Adipose tissue (tissue), 3 donors: ENCODE measurements at regions not wholly inside any gene's neighbourhood (a gene's known extent, or its start where the extent isn't known, plus 50 kb on each side); places are given as distances from the start of the nearest gene placed in this dataset.

ENCODE experiments used
- H3K27ac ChIP-seq: one replicate; pipeline ENCODE4 v1.5.1; 2013; ENCODE audit warnings: low read depth, low read length
- WGBS, 3 donors: extraction: QIAGEN DNeasy Blood & Tissue Kit; methylation state at CpG; one replicate each; pipeline ENCODE4 v1.1.7; 2013; 5-methylcytosine and 5-hydroxymethylcytosine counted together
- donor health status: healthy with polysubstance abuse.
- donor health status: Bipolar disorder and iron deficiency.
- donor health status: healthy.

DNA sequence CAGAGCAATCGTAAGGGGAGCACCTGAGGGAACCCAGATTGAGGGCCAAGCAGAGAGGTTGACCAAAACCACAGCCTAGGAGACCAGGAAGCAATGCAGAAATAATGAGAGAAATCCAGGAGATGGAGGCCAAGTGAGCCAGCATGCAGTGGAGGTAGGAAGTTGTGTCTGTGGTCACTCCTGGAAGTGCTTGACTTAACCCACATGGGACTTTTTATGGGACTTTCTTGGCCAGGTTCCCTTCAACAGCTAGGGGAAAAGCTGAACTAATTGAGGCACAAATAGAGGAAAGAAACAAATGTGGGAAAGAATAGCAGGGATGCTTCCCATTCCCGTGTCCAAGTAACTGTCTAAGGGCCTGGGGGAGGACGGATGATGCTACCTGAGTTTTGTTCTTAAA is 293.2 kb upstream of the CLINT1 start:
- WGBS, 3 donors = 78 to 94% (median 91%) methylated on average over 3 of the region's 3 CpGs

GRCh38 chr5:158147227-158147626 is 288.3 kb upstream of the CLINT1 start:
- WGBS, 3 donors = 80 to 94% (median 94%) methylated on average over 1 of the region's 1 CpG
- H3K27ac ChIP-seq = no peak overlapping the region

More for the DNA sequence above, 293.2 kb upstream of the CLINT1 start:
- H3K27ac ChIP-seq = no peak overlapping the region

DNA sequence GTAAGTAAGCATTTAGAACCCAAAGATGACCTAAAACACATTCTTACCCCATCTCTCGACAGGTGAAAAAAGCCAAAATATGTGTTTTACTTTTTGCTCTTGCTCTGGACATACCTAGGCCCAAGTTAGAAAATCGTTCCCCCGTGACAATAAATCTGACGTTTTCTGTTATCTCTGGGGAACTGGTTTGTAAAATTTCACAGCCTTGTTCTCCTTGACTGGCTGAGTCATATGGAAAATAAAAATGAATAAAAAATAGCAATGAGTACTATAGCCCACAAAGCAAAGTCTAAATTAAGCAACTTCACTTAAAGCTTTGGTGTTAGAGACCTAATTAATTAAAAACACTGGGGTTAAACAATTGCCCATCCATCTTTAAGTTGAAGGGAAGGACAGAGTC is 286.9 kb upstream of the CLINT1 start:
- H3K27ac ChIP-seq = no peak overlapping the region
- WGBS, 3 donors = 80 to 83% (median 83%) methylated on average over 4 of the region's 4 CpGs

DNA sequence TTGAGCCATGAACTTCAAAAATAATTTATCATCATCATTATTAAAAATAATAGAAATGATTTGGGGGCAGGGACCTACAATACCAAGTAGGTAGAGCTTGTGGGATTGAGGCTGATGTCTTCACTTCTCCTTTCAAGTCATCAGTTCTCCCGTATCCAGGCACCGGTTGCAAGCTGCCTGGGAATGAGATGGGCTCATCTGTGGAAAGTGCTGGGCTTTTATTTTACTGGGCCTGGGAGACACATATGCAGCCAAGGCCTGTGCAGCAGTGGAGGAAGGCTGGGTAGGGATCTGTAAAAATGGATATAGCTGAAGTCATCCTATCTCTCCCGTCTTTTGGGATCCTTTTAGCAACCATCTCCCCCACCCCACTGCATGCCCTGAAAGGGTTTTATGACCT is 284.1 kb upstream of the CLINT1 start:
- WGBS, 3 donors = 54 to 64% (median 61%) methylated on average over 3 of the region's 3 CpGs
- no peak overlapping the region for H3K27ac ChIP-seq

GRCh38 chr5:158142156-158142555 is 283.2 kb upstream of the CLINT1 start:
- H3K27ac ChIP-seq = no peak overlapping the region
- WGBS, 3 donors = 75 to 87% (median 78%) methylated on average over 3 of the region's 3 CpGs

DNA sequence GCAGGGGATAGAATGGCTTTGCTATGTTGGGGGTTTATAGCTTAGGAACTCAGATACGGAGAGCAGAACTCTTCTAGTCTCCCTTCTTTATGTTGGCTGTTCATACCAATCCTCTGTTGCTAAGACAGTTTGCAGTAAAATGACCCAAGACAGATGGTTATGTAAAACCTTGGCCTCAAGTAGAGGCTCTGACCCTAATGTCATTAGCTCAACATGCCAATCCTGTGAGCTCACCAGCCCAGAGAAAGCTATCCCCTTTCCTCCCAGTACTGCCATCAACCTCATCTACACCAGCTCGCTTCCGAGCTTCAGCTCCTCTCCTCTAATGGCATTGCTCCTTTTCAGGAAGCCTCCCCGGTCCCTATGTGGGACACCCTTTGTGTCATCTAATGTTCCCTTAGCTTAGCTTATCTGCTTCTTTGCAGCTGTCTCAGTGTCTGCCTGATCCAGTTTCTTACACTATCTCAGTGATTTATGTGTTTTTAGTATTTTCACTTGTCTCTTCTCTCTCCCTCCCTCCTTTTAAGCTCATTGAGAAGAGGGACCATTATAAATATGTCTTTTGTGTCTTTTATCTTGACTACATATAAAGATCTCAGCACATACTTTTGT is 281.3 kb upstream of the CLINT1 start:
- 61 to 80% (median 71%) methylated on average over 4 of the region's 4 CpGs for WGBS, 3 donors
- no peak overlapping the region for H3K27ac ChIP-seq

- WGBS, 3 donors = 71 to 84% (median 77%) methylated on average over 4 of the region's 4 CpGs
- no peak overlapping the region for H3K27ac ChIP-seq
These were observed 280.2 kb upstream of the CLINT1 start for GRCh38 chr5:158139161-158139560.

GRCh38 chr5:158135682-158136179 is 276.8 kb upstream of the CLINT1 start:
- 54 to 65% (median 60%) methylated on average over 4 of the region's 4 CpGs for WGBS, 3 donors
- H3K27ac ChIP-seq = no peak overlapping the region

DNA sequence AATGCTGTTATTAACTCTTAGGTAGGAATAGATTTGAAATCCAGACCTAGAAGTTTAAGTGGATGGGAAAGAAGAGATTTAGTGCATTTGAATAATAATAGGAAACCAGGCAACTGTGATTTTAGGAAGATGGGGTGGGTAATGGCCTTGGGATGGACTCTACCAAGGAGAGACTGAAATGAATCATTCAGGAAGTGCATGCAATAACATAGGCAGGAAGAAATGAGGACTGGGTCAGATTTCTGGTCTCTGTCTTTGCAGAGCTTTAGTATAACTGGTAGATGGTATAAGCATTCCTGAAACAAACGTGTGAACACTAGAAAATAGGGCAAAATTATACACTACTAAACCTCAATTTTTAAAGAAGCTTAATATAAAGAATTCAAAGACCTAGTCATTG is 274.4 kb upstream of the CLINT1 start:
- no peak overlapping the region for H3K27ac ChIP-seq
- 52 to 77% (median 75%) methylated on average over 1 of the region's 1 CpG for WGBS, 3 donors

GRCh38 chr5:158127536-158127935 is 268.6 kb upstream of the CLINT1 start:
- WGBS, 3 donors = 68 to 82% (median 72%) methylated on average over 3 of the region's 3 CpGs
- no peak overlapping the region for H3K27ac ChIP-seq

- 69 to 86% (median 79%) methylated on average over 11 of the region's 11 CpGs for WGBS, 3 donors
- H3K27ac ChIP-seq = no peak overlapping the region
These were observed 267.8 kb upstream of the CLINT1 start for GRCh38 chr5:158126442-158127405.

DNA sequence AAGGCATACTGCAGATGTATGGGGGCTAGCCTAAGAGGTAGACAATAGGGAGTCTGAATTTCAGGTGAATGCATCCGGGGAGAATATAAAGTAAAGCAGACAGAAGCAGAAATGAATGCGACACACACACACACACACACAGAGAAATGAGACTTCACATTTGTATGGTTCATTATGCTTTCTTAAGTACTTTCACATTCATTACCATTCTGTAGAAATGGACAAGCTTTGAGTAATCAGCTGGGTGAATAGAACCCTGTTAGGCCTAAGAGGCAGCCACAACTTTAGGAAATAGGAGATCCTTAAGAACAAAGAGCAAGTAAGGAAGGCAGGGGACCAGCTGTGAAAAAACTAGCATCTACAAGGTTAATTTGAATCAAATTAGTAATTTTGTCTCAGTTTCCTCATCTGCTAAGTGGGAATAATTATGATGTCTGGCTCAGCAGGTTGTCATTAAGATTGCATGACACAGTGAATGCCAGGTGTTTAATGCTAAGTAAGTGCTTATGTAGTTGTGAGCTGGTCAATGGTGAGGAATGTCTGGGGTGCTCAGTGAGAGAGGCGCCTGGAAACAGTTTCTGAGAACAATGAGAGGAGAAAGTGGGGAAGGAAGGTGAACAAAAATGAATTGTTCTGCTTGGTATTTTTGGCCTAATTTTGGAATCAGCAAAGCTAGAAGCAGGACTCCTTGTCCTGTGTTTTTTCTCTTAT is 265.8 kb upstream of the CLINT1 start:
- 89 to 97% (median 92%) methylated on average over 3 of the region's 3 CpGs for WGBS, 3 donors
- no peak overlapping the region for H3K27ac ChIP-seq

- whole genome bisulfite sequencing, 3 donors = 83 to 84% (median 84%) methylated on average over 3 of the region's 3 CpGs
- H3K27ac ChIP-seq = no peak overlapping the region
These were observed 264.6 kb upstream of the CLINT1 start for GRCh38 chr5:158123595-158123994.

DNA sequence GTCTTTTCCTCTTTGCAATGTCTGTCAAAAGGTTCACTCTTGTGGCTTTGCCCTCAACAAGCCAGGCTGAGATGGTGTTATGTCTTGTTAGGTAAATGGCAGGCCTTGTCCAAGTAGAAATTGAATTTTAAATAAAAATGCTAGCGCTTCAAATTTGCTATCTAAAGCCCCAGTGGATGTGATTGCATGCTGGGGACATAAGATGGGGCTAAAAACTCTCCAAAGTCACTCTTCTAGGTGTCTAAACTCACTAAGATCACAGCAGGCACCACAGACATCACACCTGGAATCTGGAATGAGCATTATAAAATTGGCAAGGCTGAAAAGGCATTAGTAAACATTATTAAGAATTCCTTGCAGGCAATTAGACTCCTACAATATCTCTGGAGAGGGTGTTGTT is 262.7 kb upstream of the CLINT1 start:
- 70 to 92% (median 91%) methylated on average over 1 of the region's 1 CpG for WGBS, 3 donors
- H3K27ac ChIP-seq = no peak overlapping the region

- H3K27ac ChIP-seq = no peak overlapping the region
- 83 to 100% (median 87%) methylated on average over 1 of the region's 1 CpG for WGBS, 3 donors
These were observed 261.8 kb upstream of the CLINT1 start for GRCh38 chr5:158120760-158121159.

- WGBS, 3 donors = 63 to 73% (median 69%) methylated on average over 5 of the region's 5 CpGs
- no peak overlapping the region for H3K27ac ChIP-seq
These were observed 261.2 kb upstream of the CLINT1 start for GRCh38 chr5:158119961-158120723.

- H3K27ac ChIP-seq = no peak overlapping the region
- 86 to 88% (median 88%) methylated on average over 6 of the region's 6 CpGs for WGBS, 3 donors
These were observed 258.7 kb upstream of the CLINT1 start for GRCh38 chr5:158117467-158118160.

DNA sequence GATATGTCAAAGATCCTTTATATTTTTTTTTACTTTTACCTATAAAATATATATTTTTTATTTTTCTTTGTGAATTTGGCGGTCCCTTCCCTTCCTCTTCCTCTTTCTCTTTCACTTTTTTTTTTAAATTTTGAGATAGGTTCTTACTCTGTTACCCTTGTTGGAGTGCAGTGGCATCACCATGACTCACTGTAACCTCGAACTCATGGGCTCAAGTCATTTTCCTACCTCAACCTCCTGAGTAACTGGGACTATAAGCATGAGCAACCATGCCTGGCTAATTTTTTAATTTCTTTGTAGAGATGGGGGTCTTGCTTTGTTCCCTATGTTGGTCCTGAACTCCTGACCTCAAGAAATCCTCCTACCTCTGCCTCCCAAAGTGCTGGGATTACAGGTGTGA is 258.0 kb upstream of the CLINT1 start:
- WGBS, 3 donors = 73 to 88% (median 88%) methylated on average over 2 of the region's 2 CpGs
- H3K27ac ChIP-seq = no peak overlapping the region
